Stimulated activated CD8-positive, alpha-beta memory T cell treated with anti-CD3 and anti-CD28 coated beads, Interleukin-7, amount 100 ng/mL, for 1 hour (primary cell): ENCODE measurements at regions not wholly inside any gene's neighbourhood (a gene's known extent, or its start where the extent isn't known, plus 50 kb on each side); places are given as distances from the start of the nearest gene placed in this dataset.

Experiments used
- DNase-seq, 2 donors: peaks; one replicate each; pipeline ENCODE4 v3.0.0-alpha.2; 2020; ENCODE audit warnings: low read depth in 2 of 2

DNA sequence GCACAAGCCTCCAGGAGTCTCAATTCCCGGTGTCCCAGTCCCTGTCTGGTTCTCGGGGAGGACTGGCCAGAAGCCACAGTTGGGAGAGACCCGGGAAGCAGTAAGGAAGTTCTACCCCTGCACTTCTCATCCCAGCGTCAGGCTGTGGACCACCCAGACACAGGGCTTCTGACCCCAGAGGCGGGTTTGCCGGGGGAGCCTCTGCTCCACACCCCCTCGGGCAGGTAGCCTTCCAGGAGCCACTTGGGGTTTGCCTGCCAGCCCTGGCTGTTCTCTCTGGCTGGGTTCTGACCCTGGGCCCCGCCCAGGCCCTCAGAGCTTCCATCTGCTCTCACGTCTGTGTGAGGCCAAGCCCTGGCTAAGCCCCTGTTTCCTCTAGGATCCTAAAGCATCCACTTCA lies 94.4 kb upstream of the GPC1 start:
- DNase-seq: no peak

- no peak for DNase-seq
Observed at GRCh38 chr2:240343548-240343947, 91.9 kb upstream of the GPC1 start.

GRCh38 chr2:240344904-240345303 lies 90.6 kb upstream of the GPC1 start:
- DNase-seq: no peak

GRCh38 chr2:240346015-240346752 lies 89.3 kb upstream of the GPC1 start:
- no peak for DNase-seq

DNA sequence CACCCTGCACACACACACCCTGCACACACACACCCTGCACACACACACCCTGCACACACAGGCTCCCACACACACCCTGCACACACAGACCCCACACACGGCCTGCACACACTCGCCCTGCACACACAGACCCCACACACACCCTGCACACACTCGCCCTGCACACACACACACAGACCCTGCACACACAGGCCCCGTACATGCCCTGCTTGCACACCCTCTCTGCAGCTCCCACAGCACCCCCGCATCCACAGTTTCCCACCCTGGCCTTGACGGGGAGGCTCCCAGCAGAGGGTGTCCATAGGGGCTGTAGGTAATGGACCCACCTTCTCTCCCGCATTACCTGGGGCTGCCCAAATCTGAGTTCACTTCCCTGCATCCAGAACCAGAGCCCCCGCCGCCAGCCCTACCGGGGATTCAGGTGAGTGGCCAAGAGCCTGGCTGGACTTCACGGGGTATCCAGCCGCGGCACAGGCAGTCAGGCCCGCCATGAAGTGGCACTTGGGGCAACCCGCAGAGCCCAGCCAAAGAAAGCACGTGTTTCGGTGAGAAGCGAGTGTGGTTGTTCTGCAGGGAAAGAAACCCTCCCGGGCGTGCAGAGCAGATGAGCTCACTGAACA lies 88.6 kb upstream of the GPC1 start:
- DNase-seq: no peak

DNA sequence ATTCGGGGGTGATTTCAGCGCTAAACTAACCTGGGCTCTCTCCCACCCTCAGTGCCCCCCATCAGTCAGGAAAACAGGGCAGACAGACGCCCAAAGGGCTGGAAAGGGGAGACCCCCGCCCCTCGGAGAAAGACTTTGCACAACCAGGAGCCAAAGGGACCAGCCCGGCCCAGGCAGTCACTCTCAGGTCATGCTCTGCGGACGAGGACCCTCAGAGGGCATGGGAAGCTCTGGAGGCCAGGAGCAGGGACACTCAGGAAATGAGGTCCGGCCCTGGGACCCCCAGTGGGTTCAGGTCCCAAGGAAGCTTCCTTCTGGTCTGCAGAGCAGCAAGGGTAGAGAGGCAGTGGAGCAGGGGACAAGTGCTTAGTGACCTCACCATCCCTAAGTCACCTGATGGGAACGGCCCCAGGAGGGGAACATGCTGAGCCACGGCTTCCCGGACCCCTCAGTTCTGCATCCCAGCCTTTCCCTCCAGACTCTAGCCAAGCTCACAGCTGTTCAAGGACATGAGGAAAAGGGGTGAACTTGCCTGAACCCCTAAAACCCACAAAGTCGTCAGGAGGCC lies 88.0 kb upstream of the GPC1 start:
- no peak for DNase-seq

GRCh38 chr2:240347949-240348500 lies 87.4 kb upstream of the GPC1 start:
- no peak for DNase-seq

GRCh38 chr2:240348522-240348921 lies 86.9 kb upstream of the GPC1 start:
- no peak for DNase-seq

- DNase-seq: no peak
Observed at GRCh38 chr2:240349133-240350005, 86.1 kb upstream of the GPC1 start.

DNA sequence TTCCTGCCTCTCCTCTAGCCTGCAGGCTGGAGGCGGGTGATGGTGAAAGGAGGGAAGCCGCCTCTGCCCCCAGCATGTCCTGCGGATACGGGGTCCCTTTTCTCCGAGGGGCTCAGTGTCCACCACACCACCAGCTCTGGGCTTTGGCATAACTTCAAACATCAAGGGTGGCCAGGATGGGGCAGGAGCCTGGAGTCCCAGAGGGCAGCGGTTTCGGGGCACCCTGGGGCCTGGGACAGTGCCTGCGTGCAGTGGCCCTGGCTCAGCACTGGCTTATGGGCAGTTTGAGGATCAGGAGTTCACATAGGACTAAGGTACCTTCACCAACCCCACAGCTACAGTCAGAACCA lies 85.5 kb upstream of the GPC1 start:
- DNase-seq: no peak

- no peak for DNase-seq
Observed at GRCh38 chr2:240350696-240351087, 84.8 kb upstream of the GPC1 start.

DNA sequence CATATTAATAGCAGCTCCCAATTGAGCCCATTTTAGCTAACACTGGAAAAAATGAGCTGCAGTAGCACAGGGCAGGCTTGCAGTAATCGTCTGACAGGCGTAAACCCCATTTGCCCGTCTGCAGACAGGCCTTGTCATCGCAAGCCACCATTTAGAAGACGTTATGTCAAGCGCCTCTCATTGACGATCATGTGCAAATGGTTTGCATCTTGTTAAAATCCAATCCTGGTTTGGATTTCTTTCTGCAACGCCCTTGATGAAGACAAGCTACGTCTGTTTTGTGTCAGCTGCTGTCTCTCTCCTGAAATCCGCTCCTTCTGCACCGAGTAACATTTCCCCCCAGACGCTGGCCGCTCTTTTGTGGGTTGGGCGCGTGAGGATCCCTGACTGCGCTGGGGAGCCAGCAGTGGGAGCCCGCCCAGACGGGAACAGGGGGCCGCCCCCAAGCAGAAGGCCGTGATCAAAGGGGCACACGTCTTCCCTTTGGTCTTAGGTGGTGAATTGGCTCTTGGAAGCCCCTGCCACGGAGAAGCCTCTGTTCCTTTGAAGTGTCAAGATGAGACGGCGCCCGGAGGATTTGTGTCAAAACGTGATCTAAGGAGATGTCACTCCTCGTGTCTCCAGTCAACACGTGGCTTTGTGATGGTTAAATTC lies 84.2 kb upstream of the GPC1 start:
- no peak for DNase-seq

- no peak for DNase-seq
Observed at GRCh38 chr2:240351826-240352426, 83.5 kb upstream of the GPC1 start.

GRCh38 chr2:240353086-240353798 lies 82.2 kb upstream of the GPC1 start:
- no peak for DNase-seq

- DNase-seq: no peak
Observed at GRCh38 chr2:240353944-240354343, 81.5 kb upstream of the GPC1 start.

DNA sequence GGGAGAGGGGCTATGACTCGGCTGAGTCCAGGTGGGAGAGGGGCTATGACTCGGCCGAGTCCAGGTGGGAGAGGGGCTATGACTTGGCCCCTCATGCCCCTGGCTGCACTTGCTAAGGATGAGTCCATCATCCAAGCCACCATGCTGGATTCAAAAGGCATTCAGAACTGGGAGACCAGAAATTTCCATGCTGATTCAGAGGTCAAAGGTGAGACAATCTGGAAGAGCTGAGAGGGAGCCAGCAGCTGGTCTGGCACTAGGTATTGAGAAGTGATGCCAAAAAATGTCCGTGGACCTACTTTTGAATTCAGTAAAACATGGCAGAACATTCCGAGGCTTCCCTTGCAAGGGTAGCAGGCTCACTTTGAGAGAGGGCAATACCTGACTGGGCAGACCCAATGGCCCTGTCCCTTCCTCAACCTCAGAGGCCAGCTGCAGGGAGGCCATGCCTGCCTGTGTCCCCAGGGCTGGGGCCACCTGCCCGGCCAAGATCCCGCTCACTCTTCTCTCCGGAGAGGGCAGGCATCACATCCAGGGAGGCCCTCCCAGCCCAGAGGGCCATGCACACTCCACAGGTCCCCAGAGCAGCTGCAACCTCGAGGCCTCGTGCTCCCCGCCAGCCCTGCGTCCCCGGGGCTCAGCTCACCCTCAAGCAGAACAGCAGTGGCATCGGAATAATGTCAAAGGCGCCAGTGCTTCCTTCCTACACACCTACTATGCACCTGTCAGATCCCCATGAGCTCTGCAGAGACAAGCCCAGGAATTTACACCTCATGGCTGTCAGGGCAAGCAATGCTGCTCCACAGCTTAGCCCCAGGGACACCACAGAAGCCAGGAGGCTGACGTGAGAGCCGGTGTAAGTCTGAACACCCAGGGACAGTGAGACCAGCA lies 80.2 kb upstream of the GPC1 start:
- DNase-seq: no peak

- DNase-seq: no peak
Observed at GRCh38 chr2:240355962-240356361, 79.5 kb upstream of the GPC1 start.

- DNase-seq: no peak
Observed at GRCh38 chr2:240356700-240357640, 78.5 kb upstream of the GPC1 start.
